ENCODE measurements at regions not wholly inside any gene's neighbourhood (a gene's known extent, or its start where the extent isn't known, plus 50 kb on each side); places are given as distances from the start of the nearest gene placed in this dataset.

GRCh38 chr10:60570272-60570865 is 180.7 kb upstream of the ANK3 start:
- no peaks in the 10 kb centered on the region for H3K9me3 ChIP-seq (replicated peaks in 1 of 3)
- no peak for DNase-seq
- H3K36me3 ChIP-seq (replicated peaks in 1 of 2) = no peaks in the 10 kb centered on the region
- H3K27me3 ChIP-seq = no peaks in the 10 kb centered on the region
- no peak overlapping the region for H3K4me3 ChIP-seq
- 60 to 74% (median 68%) methylated on average over 1 of the region's 1 CpG for whole genome bisulfite sequencing, 4 donors
- intact Hi-C loops (cut with DNase I) = no loop called here
- TF ChIP-seq POLR2A (IDR thresholded peaks at IDR 0.05) = no peak
- TF ChIP-seq, protein P1, sequence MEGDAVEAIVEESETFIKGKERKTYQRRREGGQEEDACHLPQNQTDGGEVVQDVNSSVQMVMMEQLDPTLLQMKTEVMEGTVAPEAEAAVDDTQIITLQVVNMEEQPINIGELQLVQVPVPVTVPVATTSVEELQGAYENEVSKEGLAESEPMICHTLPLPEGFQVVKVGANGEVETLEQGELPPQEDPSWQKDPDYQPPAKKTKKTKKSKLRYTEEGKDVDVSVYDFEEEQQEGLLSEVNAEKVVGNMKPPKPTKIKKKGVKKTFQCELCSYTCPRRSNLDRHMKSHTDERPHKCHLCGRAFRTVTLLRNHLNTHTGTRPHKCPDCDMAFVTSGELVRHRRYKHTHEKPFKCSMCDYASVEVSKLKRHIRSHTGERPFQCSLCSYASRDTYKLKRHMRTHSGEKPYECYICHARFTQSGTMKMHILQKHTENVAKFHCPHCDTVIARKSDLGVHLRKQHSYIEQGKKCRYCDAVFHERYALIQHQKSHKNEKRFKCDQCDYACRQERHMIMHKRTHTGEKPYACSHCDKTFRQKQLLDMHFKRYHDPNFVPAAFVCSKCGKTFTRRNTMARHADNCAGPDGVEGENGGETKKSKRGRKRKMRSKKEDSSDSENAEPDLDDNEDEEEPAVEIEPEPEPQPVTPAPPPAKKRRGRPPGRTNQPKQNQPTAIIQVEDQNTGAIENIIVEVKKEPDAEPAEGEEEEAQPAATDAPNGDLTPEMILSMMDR (IDR thresholded peaks at IDR 0.05) = no peak
- H3K4me1 ChIP-seq (replicated peaks in 1 of 2) = peaks cover 0 to 6% of the 10 kb centered on the region in 2 donors
- H3K27ac ChIP-seq = no peak overlapping the region

- no peak for TF ChIP-seq POLR2A (IDR thresholded peaks at IDR 0.05)
- TF ChIP-seq, protein P1 (IDR thresholded peaks at IDR 0.05) = no peak
- H3K27me3 ChIP-seq = no peaks in the 10 kb centered on the region
- no peaks in the 10 kb centered on the region for H3K36me3 ChIP-seq (replicated peaks in 1 of 2)
- no peak for DNase-seq
- intact Hi-C loops (cut with DNase I) = no loop called here
- peaks cover 0 to 6% of the 10 kb centered on the region in 2 donors for H3K4me1 ChIP-seq (replicated peaks in 1 of 2)
- H3K9me3 ChIP-seq (replicated peaks in 1 of 3) = no peaks in the 10 kb centered on the region
- H3K4me3 ChIP-seq = no peak overlapping the region
- no peak overlapping the region for H3K27ac ChIP-seq
These were observed 180.0 kb upstream of the ANK3 start for GRCh38 chr10:60569681-60570080.

GRCh38 chr10:60566096-60566495 is 176.4 kb upstream of the ANK3 start:
- Histone ChIP-seq H3K36me3 (replicated peaks in 1 of 2) (no peaks in the 10 kb centered on the region), H3K4me3 (no peak overlapping the region), H3K4me1 (replicated peaks in 1 of 2) (no peaks in the 10 kb centered on the region), H3K27me3 (no peaks in the 10 kb centered on the region), H3K27ac (no peak overlapping the region), H3K9me3 (replicated peaks in 1 of 3) (no peaks in the 10 kb centered on the region)
- TF ChIP-seq, protein P1 (IDR thresholded peaks at IDR 0.05) = no peak
- no peak for TF ChIP-seq POLR2A (IDR thresholded peaks at IDR 0.05)
- DNase-seq = no peak
- intact Hi-C loops (cut with DNase I) = no loop called here

- TF ChIP-seq POLR2A (IDR thresholded peaks at IDR 0.05) = no peak
- TF ChIP-seq, protein P1 (IDR thresholded peaks at IDR 0.05) = no peak
- Histone ChIP-seq H3K4me1 (replicated peaks in 1 of 2) (no peaks in the 10 kb centered on the region), H3K27ac (no peak overlapping the region), H3K9me3 (replicated peaks in 1 of 3) (peaks cover 0 to 4% (median 0%) of the 10 kb centered on the region in 3 donors), H3K4me3 (no peak overlapping the region), H3K36me3 (replicated peaks in 1 of 2) (no peaks in the 10 kb centered on the region), H3K27me3 (no peaks in the 10 kb centered on the region)
- 66 to 82% (median 78%) methylated on average over 2 of the region's 2 CpGs for WGBS, 4 donors
- intact Hi-C loops (cut with DNase I) = no loop called here
- DNase-seq = no peak
These were observed 175.8 kb upstream of the ANK3 start for GRCh38 chr10:60565492-60565891.

Measured in adrenal gland (tissue), 9 donors.